ENCODE measurements at regions not wholly inside any gene's neighbourhood (a gene's known extent, or its start where the extent isn't known, plus 50 kb on each side); places are given as distances from the start of the nearest gene placed in this dataset.

- TF ChIP-seq EZH2 (IDR thresholded peaks at IDR 0.05; ENCODE audit: insufficient read depth, low read length): no peak
- TF ChIP-seq CTCF (IDR thresholded peaks at IDR 0.05; ENCODE audit: insufficient read depth, low read depth, low read length): no peak
Observed at GRCh38 chr2:62624855-62625254, 80.7 kb upstream of the EHBP1 start.

All from astrocyte (in vitro differentiated cells and primary cell).